ENCODE measurements at regions not wholly inside any gene's neighbourhood (a gene's known extent, or its start where the extent isn't known, plus 50 kb on each side); places are given as distances from the start of the nearest gene placed in this dataset.

- TF ChIP-seq CTCF (IDR thresholded peaks at IDR 0.05; ENCODE audit: unreplicated experiment), result no peak
- Mint-ChIP-seq H3K27me3 (ENCODE audit: low read depth) (no peaks in the 10 kb centered on the region), H3K9me3 (peaks cover 21% of the 10 kb centered on the region), H3K27ac (no peak overlapping the region), H3K36me3 (no peaks in the 10 kb centered on the region), H3K4me1 (peaks cover 3% of the 10 kb centered on the region), H3K4me3 (no peak overlapping the region)
- no peak for DNase-seq (ENCODE audit: low spot score in 2 of 2, unreplicated experiment in 2 of 2)
Observed at GRCh38 chrX:43019021-43019420, 241.1 kb upstream of the PPP1R2C start.

GRCh38 chrX:43025806-43026315, 247.9 kb upstream of the PPP1R2C start:
- peaks cover 51% of the 10 kb centered on the region for H3K9me3 Mint-ChIP-seq
- H3K27ac Mint-ChIP-seq, result no peak overlapping the region
- H3K4me1 Mint-ChIP-seq, result no peaks in the 10 kb centered on the region
- no peaks in the 10 kb centered on the region for H3K27me3 Mint-ChIP-seq (ENCODE audit: low read depth)
- TF ChIP-seq CTCF (IDR thresholded peaks at IDR 0.05; ENCODE audit: unreplicated experiment), result no peak
- no peak overlapping the region for H3K4me3 Mint-ChIP-seq
- H3K36me3 Mint-ChIP-seq, result no peaks in the 10 kb centered on the region
- DNase-seq (ENCODE audit: low spot score in 2 of 2, unreplicated experiment in 2 of 2), result no peak

DNA sequence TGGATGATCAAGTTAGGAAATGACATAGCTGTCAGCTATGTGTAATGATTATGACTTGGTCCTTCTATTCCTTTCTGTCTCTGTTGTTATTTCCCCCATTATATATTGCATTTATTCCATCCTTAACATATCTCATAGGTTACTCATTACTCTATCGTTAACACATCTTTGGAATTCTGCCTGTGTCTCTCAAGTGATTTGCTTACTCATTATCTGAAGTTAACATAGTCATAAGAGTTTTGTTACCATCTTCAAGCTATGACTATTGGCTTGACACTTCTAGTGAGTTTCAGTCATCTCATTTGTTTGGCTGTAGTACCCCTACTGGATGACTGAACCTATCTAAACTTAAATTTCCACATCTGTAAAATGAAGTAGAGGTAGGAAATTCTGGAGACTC, 286.1 kb upstream of the PPP1R2C start:
- TF ChIP-seq CTCF (IDR thresholded peaks at IDR 0.05; ENCODE audit: unreplicated experiment), result no peak
- Mint-ChIP-seq H3K36me3 (no peaks in the 10 kb centered on the region), H3K9me3 (peaks cover 12% of the 10 kb centered on the region), H3K4me3 (no peak overlapping the region), H3K4me1 (peaks cover 2% of the 10 kb centered on the region), H3K27ac (no peak overlapping the region), H3K27me3 (ENCODE audit: low read depth) (no peaks in the 10 kb centered on the region)
- DNase-seq (ENCODE audit: low spot score in 2 of 2, unreplicated experiment in 2 of 2), result no peak

DNA sequence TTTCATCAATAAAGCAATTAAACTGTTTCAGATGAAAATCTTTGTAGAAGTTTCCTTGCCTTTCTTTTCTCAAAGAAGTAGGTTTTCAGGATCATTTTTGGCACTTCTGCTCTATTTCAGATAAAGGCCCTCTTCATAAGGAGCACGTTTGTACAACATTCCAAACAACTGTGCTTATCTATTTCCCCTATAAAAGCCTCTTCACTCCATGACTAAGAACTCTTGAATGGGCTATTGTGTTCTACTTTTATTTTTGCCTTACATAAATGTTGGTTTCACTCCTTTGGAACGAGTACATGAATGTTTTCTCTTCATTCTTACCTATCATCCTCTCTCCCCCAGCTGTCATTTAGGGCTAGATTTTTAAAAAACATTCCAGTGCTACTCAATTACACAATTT, 288.0 kb upstream of the PPP1R2C start:
- TF ChIP-seq CTCF (IDR thresholded peaks at IDR 0.05; ENCODE audit: unreplicated experiment), result no peak
- Mint-ChIP-seq H3K4me1 (peaks cover 2% of the 10 kb centered on the region), H3K36me3 (no peaks in the 10 kb centered on the region), H3K9me3 (peaks cover 10% of the 10 kb centered on the region), H3K27me3 (ENCODE audit: low read depth) (no peaks in the 10 kb centered on the region), H3K27ac (no peak overlapping the region), H3K4me3 (no peak overlapping the region)
- DNase-seq (ENCODE audit: low spot score in 2 of 2, unreplicated experiment in 2 of 2), result no peak

DNA sequence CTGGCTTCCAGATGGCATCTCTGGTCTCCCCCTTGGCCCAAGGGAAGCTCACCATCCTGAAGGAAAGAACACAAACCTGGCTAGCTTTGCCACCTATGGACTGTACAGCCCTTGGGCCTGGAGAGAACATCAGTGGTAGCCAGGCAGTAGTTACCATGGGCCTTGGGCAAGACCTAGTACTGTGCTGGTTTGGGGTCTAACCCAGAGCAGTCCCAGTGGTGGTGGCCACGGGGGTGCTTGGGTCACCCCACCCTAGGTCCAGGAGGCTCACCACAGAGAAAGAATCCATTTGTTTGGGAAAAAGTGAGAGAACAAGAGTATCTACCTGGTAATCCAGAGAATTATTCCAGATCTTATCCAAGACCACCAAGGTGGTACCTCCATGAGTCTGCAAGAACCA, 290.7 kb upstream of the PPP1R2C start:
- H3K9me3 Mint-ChIP-seq, result peaks cover 10% of the 10 kb centered on the region
- H3K27me3 Mint-ChIP-seq (ENCODE audit: low read depth), result no peaks in the 10 kb centered on the region
- H3K4me3 Mint-ChIP-seq, result no peak overlapping the region
- TF ChIP-seq CTCF (IDR thresholded peaks at IDR 0.05; ENCODE audit: unreplicated experiment), result no peak
- H3K36me3 Mint-ChIP-seq, result no peaks in the 10 kb centered on the region
- DNase-seq (ENCODE audit: low spot score in 2 of 2, unreplicated experiment in 2 of 2), result no peak
- peaks cover 2% of the 10 kb centered on the region for H3K4me1 Mint-ChIP-seq
- H3K27ac Mint-ChIP-seq, result no peak overlapping the region

DNA sequence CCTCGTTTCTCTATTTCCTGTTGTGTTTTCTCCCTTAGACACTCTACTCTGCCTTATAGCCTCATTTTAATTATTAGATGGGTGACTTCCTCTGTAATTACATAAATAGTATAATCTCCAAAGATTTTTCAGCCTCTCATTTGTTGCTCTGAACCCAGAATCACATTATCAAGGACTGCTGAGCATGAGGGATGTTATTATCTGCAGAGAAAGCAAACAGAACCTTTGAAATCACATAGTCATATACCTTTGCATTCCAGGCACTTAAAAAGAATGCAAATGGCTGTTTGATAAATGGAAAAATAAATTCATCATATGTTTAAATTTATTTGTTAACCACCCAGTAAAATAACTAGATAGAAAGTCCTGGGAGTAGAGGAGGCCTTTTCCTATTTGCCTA, 305.1 kb upstream of the PPP1R2C start:
- Mint-ChIP-seq H3K36me3 (no peaks in the 10 kb centered on the region), H3K27me3 (ENCODE audit: low read depth) (no peaks in the 10 kb centered on the region), H3K27ac (no peak overlapping the region), H3K4me3 (no peak overlapping the region), H3K9me3 (peaks cover 19% of the 10 kb centered on the region), H3K4me1 (no peaks in the 10 kb centered on the region)
- no peak for DNase-seq (ENCODE audit: low spot score in 2 of 2, unreplicated experiment in 2 of 2)
- TF ChIP-seq CTCF (IDR thresholded peaks at IDR 0.05; ENCODE audit: unreplicated experiment), result no peak
